CD4-positive, CD25-positive, alpha-beta regulatory T cell (primary cell): ENCODE measurements at regions not wholly inside any gene's neighbourhood (a gene's known extent, or its start where the extent isn't known, plus 50 kb on each side); places are given as distances from the start of the nearest gene placed in this dataset.

ENCODE experiments used
- ATAC-seq, 2 donors: fragments of 150-1000 bp; cut with Tn5 transposase; one replicate each; pipeline ENCODE4 v1.10.0; 2021; ENCODE audit warnings: low read depth in 2 of 2, moderate number of reproducible peaks in 2 of 2, moderate library complexity in 1 of 2
- DNase-seq, 3 donors: peaks; one replicate each; pipeline versions ENCODE4 v3.0.0 to v3.0.0-alpha.2; 2012 to 2022; ENCODE audit warnings: mixed read lengths in 1 of 3
- H3K27ac ChIP-seq: one replicate; pipeline ENCODE4 v1.7.0; 2013; ENCODE audit warnings: mild to moderate bottlenecking, low read length; ENCODE audit not compliant: insufficient read depth, poor library complexity, severe bottlenecking
- H3K27me3 ChIP-seq: one replicate; pipeline ENCODE4 v1.7.0; 2013; ENCODE audit warnings: low read length; ENCODE audit not compliant: control insufficient read depth, insufficient read depth
- H3K36me3 ChIP-seq: one replicate; pipeline ENCODE4 v1.7.0; 2013; ENCODE audit warnings: mild to moderate bottlenecking, low read length, moderate library complexity; ENCODE audit not compliant: control insufficient read depth, insufficient read depth
- H3K4me1 ChIP-seq: 2 replicates; pipeline ENCODE4 v1.7.0; 2013; ENCODE audit warnings: mild to moderate bottlenecking, low read length; ENCODE audit not compliant: insufficient read depth, control insufficient read depth, poor library complexity, severe bottlenecking
- H3K4me3 ChIP-seq: one replicate; pipeline ENCODE4 v1.7.0; 2013; ENCODE audit warnings: low read depth, mild to moderate bottlenecking, low read length, moderate library complexity
- H3K9me3 ChIP-seq, 2 experiments: 1 replicate in 1 of 2; 2 replicates in 1 of 2; pipeline ENCODE4 v1.7.0; 2013; ENCODE audit warnings: low read length in 2 of 2, mild to moderate bottlenecking in 1 of 2, moderate library complexity in 1 of 2; ENCODE audit not compliant: control insufficient read depth in 2 of 2
- H3K27ac Mint-ChIP-seq, 3 donors: one replicate each; pipeline ENCODE4 v1.8.0; 2020 to 2022; ENCODE audit warnings: mild to moderate bottlenecking in 3 of 3, mixed read lengths in 3 of 3, moderate library complexity in 2 of 3
- H3K27me3 Mint-ChIP-seq: one replicate; pipeline ENCODE4 v1.8.0; 2022; ENCODE audit warnings: mild to moderate bottlenecking, mixed read lengths
- H3K36me3 Mint-ChIP-seq: one replicate; pipeline ENCODE4 v1.8.0; 2020; ENCODE audit warnings: mixed read lengths
- H3K4me1 Mint-ChIP-seq, 4 donors: one replicate each; pipeline ENCODE4 v1.8.0; 2020 to 2022; ENCODE audit warnings: mixed read lengths in 4 of 4, mild to moderate bottlenecking in 1 of 4
- H3K4me3 Mint-ChIP-seq, 4 donors: one replicate each; pipeline ENCODE4 v1.8.0; 2020 to 2022; ENCODE audit warnings: mild to moderate bottlenecking in 4 of 4, mixed read lengths in 4 of 4, moderate library complexity in 3 of 4
- H3K9me3 Mint-ChIP-seq, 7 donors: one replicate each; pipeline ENCODE4 v1.8.0; 2020 to 2022; ENCODE audit warnings: mixed read lengths in 7 of 7, mild to moderate bottlenecking in 3 of 7, moderate library complexity in 2 of 7

DNA sequence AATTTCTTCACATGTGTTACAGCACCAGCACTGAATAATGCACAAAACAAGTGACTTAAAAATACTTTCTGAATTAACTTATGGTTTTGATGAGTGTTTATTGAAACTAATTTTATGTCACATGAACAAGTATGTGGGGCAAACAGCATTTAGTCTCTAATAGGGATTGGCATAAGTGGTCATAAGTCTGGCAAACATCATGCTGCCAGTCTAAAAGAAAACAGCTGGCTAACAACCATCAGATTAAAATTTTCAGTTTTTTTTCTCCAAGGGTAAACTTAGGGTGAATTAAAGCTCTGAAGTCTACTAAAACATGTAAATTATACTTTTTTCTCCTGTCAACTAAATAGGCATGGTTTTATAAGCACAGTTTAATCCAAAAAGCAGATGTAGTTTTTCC lies 1014.2 kb downstream of the FAT4 start:
- peaks cover 0 to 3% of the 10 kb centered on the region in 2 experiments for H3K9me3 ChIP-seq
- no peaks in the 10 kb centered on the region for H3K36me3 ChIP-seq
- no peaks in the 10 kb centered on the region for H3K4me1 ChIP-seq
- DNase-seq (no peak), ATAC-seq (no peak)
- Mint-ChIP-seq H3K27ac (no peak overlapping the region), H3K4me1 (no peaks in the 10 kb centered on the region), H3K9me3 (peaks cover 0 to 15% (median 4%) of the 10 kb centered on the region in 7 donors), H3K36me3 (no peaks in the 10 kb centered on the region), H3K4me3 (no peak overlapping the region), H3K27me3 (no peaks in the 10 kb centered on the region)
- no peak overlapping the region for H3K27ac ChIP-seq
- H3K27me3 ChIP-seq: no peaks in the 10 kb centered on the region
- H3K4me3 ChIP-seq: no peak overlapping the region

DNA sequence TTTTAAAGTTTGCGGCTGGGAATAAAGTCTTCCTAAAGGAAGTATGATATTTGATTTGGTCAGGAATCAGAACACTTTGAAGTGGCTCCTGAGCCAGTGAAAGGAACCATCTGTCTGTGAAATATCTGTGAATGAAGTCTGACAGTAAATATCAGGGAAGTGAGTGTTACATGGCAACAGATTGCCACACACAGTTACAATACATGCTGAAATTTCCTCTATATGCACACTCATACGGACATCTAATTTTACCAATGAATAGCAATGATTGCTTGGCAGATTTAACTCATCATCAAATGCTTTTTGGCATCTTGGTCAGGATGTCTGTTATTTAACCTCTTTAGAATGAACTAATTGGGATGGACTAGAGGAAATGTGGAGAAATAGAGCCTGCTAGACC lies 1023.8 kb downstream of the FAT4 start:
- peaks cover 0 to 30% (median 6%) of the 10 kb centered on the region in 7 donors for H3K9me3 Mint-ChIP-seq
- H3K36me3 Mint-ChIP-seq: no peaks in the 10 kb centered on the region
- no peaks in the 10 kb centered on the region for H3K27me3 Mint-ChIP-seq
- Histone ChIP-seq H3K36me3 (no peaks in the 10 kb centered on the region), H3K9me3 (peaks cover 0 to 3% of the 10 kb centered on the region in 2 experiments), H3K27me3 (no peaks in the 10 kb centered on the region), H3K4me3 (no peak overlapping the region), H3K4me1 (no peaks in the 10 kb centered on the region), H3K27ac (no peak overlapping the region)
- no peak for DNase-seq
- H3K4me1 Mint-ChIP-seq: no peaks in the 10 kb centered on the region
- no peak overlapping the region for H3K27ac Mint-ChIP-seq
- no peak overlapping the region for H3K4me3 Mint-ChIP-seq
- no peak for ATAC-seq

DNA sequence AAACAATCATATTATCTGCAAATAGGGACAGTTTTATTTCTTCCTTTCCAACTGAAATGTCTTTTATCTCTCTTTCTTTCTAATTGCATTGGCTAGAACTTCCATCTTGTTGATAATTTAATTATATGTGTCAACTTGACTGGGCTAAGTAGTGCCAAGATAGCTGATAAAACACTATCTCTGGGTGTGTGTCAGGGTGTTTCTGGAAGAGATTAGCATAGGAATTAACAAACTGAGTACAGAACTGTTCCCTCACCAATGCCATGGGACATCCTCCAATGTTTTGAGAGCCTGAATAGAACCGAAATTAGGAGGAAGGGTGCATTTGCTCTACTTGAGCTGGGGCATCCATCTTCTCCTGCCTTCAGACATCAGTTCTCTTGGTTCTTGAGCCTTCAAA lies 1027.2 kb downstream of the FAT4 start:
- Histone ChIP-seq H3K36me3 (no peaks in the 10 kb centered on the region), H3K27me3 (no peaks in the 10 kb centered on the region), H3K9me3 (peaks cover 0 to 3% of the 10 kb centered on the region in 2 experiments), H3K4me3 (no peak overlapping the region), H3K4me1 (no peaks in the 10 kb centered on the region), H3K27ac (no peak overlapping the region)
- Mint-ChIP-seq H3K9me3 (peaks cover 0 to 18% (median 4%) of the 10 kb centered on the region in 7 donors), H3K27ac (no peak overlapping the region), H3K36me3 (no peaks in the 10 kb centered on the region), H3K4me1 (no peaks in the 10 kb centered on the region), H3K4me3 (no peak overlapping the region), H3K27me3 (no peaks in the 10 kb centered on the region)
- DNase-seq: no peak
- no peak for ATAC-seq

DNA sequence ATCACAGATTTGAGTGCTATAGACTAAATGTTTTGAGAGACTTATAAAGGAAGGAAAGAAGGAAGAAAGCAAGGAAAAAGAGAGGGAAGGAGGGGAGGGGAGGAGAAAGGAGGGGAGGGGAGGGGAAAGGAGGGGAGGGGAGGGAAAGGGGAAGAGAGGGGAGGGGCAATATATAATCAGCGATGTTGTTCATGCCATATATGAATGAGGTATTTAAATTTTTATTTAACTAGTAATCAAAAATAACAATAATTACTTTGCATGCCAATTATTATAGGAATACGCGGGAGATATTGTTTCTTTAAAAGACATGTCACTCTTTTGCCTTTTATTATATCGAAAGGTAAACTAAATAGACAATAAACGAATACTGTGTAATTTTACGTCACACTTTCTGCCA lies 1029.7 kb downstream of the FAT4 start:
- no peak for DNase-seq
- H3K9me3 ChIP-seq: peaks cover 0 to 3% of the 10 kb centered on the region in 2 experiments
- H3K27me3 ChIP-seq: no peaks in the 10 kb centered on the region
- H3K4me1 Mint-ChIP-seq: no peaks in the 10 kb centered on the region
- no peaks in the 10 kb centered on the region for H3K36me3 Mint-ChIP-seq
- no peaks in the 10 kb centered on the region for H3K36me3 ChIP-seq
- no peak overlapping the region for H3K27ac Mint-ChIP-seq
- H3K27me3 Mint-ChIP-seq: no peaks in the 10 kb centered on the region
- no peak for ATAC-seq
- peaks cover 0 to 14% (median 4%) of the 10 kb centered on the region in 7 donors for H3K9me3 Mint-ChIP-seq
- no peak overlapping the region for H3K4me3 ChIP-seq
- H3K4me3 Mint-ChIP-seq: no peak overlapping the region
- H3K27ac ChIP-seq: no peak overlapping the region
- H3K4me1 ChIP-seq: no peaks in the 10 kb centered on the region

DNA sequence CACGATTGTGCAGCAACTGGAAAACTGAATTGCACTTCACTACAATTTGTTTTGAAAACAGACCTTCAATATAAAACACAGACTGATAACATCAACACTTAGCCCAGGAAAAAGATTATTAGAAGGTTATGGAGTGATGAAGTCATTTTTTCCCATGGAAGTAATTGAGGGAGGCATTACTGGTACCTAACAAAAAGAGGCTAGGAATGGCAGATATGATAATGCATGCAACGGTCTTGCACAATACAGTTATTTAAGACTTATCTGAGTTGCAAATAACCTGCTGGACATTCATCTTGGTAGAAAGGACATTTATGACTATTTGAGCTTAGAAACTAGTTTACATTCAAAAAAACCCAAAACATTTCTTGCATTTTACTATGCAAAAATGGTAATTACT lies 1031.9 kb downstream of the FAT4 start:
- ATAC-seq: no peak
- Mint-ChIP-seq H3K27me3 (no peaks in the 10 kb centered on the region), H3K27ac (no peak overlapping the region), H3K9me3 (peaks cover 0 to 13% (median 3%) of the 10 kb centered on the region in 7 donors), H3K4me1 (no peaks in the 10 kb centered on the region), H3K4me3 (no peak overlapping the region), H3K36me3 (no peaks in the 10 kb centered on the region)
- H3K27me3 ChIP-seq: no peaks in the 10 kb centered on the region
- DNase-seq: no peak
- peaks cover 0 to 3% of the 10 kb centered on the region in 2 experiments for H3K9me3 ChIP-seq
- no peaks in the 10 kb centered on the region for H3K36me3 ChIP-seq
- no peak overlapping the region for H3K4me3 ChIP-seq
- H3K4me1 ChIP-seq: no peaks in the 10 kb centered on the region
- no peak overlapping the region for H3K27ac ChIP-seq

DNA sequence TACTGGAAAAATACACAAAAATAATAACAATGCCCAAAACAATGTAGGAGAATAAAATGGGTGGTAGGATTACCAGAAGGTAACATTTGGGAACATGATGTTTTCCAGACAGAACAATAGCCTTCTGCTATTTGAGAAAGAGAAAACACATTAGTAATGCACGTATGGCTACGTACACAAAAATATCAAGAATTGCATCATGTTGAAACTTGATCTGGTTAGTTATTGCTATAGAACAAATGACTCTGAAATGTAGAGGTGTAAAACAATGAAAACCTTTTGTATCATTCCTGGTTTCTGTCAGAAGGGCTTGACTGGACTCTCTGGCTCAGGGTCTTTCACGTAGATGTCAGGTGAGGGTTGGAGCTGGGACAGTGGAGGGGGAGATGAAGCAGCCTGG lies 1040.0 kb downstream of the FAT4 start:
- H3K27ac Mint-ChIP-seq: no peak overlapping the region
- Histone ChIP-seq H3K4me3 (no peak overlapping the region), H3K9me3 (peaks cover 0 to 4% of the 10 kb centered on the region in 2 experiments), H3K27me3 (no peaks in the 10 kb centered on the region), H3K4me1 (no peaks in the 10 kb centered on the region), H3K27ac (no peak overlapping the region), H3K36me3 (no peaks in the 10 kb centered on the region)
- no peaks in the 10 kb centered on the region for H3K36me3 Mint-ChIP-seq
- H3K4me1 Mint-ChIP-seq: no peaks in the 10 kb centered on the region
- ATAC-seq (no peak), DNase-seq (no peak)
- H3K27me3 Mint-ChIP-seq: no peaks in the 10 kb centered on the region
- peaks cover 0 to 19% (median 3%) of the 10 kb centered on the region in 7 donors for H3K9me3 Mint-ChIP-seq
- H3K4me3 Mint-ChIP-seq: no peak overlapping the region

DNA sequence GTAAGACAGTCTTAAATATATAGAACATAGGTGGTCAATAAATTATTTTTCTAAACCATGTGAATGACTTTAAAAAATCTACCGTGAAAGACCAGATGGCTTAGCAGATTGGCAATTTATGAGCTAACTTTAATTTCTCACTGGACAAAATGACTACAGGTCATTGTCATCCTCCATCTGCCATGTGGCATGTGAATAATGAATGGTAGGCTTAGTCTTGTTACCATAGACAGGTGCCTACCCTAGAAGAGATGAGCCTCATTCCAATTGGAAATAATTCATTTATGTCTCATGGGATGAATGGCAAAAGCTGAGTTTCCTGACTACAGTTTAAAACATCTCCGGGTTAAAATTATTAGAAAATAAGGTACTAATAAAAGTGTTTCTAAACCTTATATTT lies 1043.3 kb downstream of the FAT4 start:
- no peaks in the 10 kb centered on the region for H3K4me1 ChIP-seq
- Mint-ChIP-seq H3K27ac (no peak overlapping the region), H3K4me1 (no peaks in the 10 kb centered on the region), H3K4me3 (no peak overlapping the region), H3K9me3 (peaks cover 0 to 20% (median 5%) of the 10 kb centered on the region in 7 donors), H3K27me3 (no peaks in the 10 kb centered on the region), H3K36me3 (no peaks in the 10 kb centered on the region)
- ATAC-seq: no peak
- no peak for DNase-seq
- H3K36me3 ChIP-seq: no peaks in the 10 kb centered on the region
- H3K4me3 ChIP-seq: no peak overlapping the region
- H3K27ac ChIP-seq: no peak overlapping the region
- peaks cover 0 to 13% of the 10 kb centered on the region in 2 experiments for H3K9me3 ChIP-seq
- no peaks in the 10 kb centered on the region for H3K27me3 ChIP-seq

DNA sequence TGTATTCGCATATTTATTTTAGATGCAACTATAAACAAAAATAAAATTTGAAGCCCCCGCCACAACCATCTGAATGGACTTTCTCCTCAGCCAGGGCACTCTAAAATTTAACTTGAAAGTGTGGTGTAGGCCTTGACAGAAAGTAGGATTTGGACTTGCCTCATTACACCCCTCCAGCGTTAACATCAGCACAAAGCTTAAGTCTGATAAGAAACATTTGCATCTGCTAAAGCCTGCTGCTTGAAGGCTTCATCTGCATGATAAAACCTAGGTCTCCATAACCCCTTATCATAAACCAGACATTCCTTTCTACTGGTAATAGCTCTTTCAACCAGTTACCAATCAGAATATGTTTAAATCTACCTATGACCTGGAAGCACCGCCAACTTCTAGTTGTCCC lies 1046.5 kb downstream of the FAT4 start:
- Histone ChIP-seq H3K27ac (no peak overlapping the region), H3K27me3 (no peaks in the 10 kb centered on the region), H3K4me1 (no peaks in the 10 kb centered on the region), H3K36me3 (no peaks in the 10 kb centered on the region), H3K4me3 (no peak overlapping the region), H3K9me3 (peaks cover 0 to 9% of the 10 kb centered on the region in 2 experiments)
- H3K4me3 Mint-ChIP-seq: no peak overlapping the region
- DNase-seq (no peak), ATAC-seq (no peak)
- no peaks in the 10 kb centered on the region for H3K36me3 Mint-ChIP-seq
- no peaks in the 10 kb centered on the region for H3K4me1 Mint-ChIP-seq
- peaks cover 0 to 21% (median 5%) of the 10 kb centered on the region in 7 donors for H3K9me3 Mint-ChIP-seq
- no peaks in the 10 kb centered on the region for H3K27me3 Mint-ChIP-seq
- H3K27ac Mint-ChIP-seq: no peak overlapping the region
